Body of pancreas (tissue), 4 donors: ENCODE measurements at regions not wholly inside any gene's neighbourhood (a gene's known extent, or its start where the extent isn't known, plus 50 kb on each side); places are given as distances from the start of the nearest gene placed in this dataset.

Source experiments
- ATAC-seq: fragments of 150-250 bp; one replicate; pipeline ENCODE4 v1.9.1; 2016
- DNase-seq, 4 donors: peaks; one replicate each; pipeline ENCODE4 v3.0.0-alpha.2; 2019
- H3K27ac ChIP-seq, 4 donors: fragments of 200-600 bp; sonication (generic); 1 replicate in 3 of 4; 2 replicates in 1 of 4; pipeline versions ENCODE4 v1.5.1 to v1.6.1; 2016 to 2019; ENCODE audit warnings: mild to moderate bottlenecking in 1 of 4, mixed read lengths in 1 of 4, moderate library complexity in 1 of 4
- H3K27me3 ChIP-seq, 2 donors: fragments of 200-600 bp; sonication (generic); one replicate each; pipeline ENCODE4 v1.6.0; 2016; ENCODE audit warnings: mild to moderate bottlenecking in 1 of 2
- H3K36me3 ChIP-seq, 2 donors: fragments of 200-600 bp; sonication (generic); replicated peaks in 1 of 2; 2 replicates each; pipeline ENCODE4 v1.5.1; 2016; ENCODE audit warnings: low read depth in 2 of 2; ENCODE audit not compliant: insufficient read depth in 1 of 2
- H3K4me1 ChIP-seq: fragments of 200-600 bp; sonication (generic); one replicate; pipeline ENCODE4 v1.6.0; 2016
- H3K4me3 ChIP-seq, 2 donors: fragments of 200-600 bp; sonication (generic); 1 replicate in 1 of 2; 2 replicates in 1 of 2; pipeline ENCODE4 v1.5.1; 2016 to 2019
- H3K9me3 ChIP-seq, 3 donors: fragments of 200-600 bp; sonication (generic); 1 replicate in 2 of 3; 2 replicates in 1 of 3; pipeline ENCODE4 v1.5.1; 2016
- POLR2A ChIP-seq, 3 donors: fragments of 450-650 bp; IDR thresholded peaks; one replicate each; pipeline ENCODE4 v1.6.1; 2016; ENCODE audit warnings: antibody characterized with exemption in 3 of 3, mild to moderate bottlenecking in 2 of 3
- WGBS, 2 donors: methylation state at CpG; one replicate each; pipeline ENCODE4 v1.1.5; 2017; 5-methylcytosine and 5-hydroxymethylcytosine counted together
- intact Hi-C: fragments of 100-400 bp; cut with DNase I; formaldehyde crosslinking; loops from one replicate; pipeline ENCODE4 v1.15.1; 2023
- TF ChIP-seq, protein P1 (sequence below), 7 experiments: fragments of 450-650 bp in 4 of 7; fragments of 200-600 bp in 3 of 7; sonication (generic) in 3 of 7; IDR thresholded peaks; one replicate each; pipeline ENCODE4 v1.5.1; 2016 to 2019; ENCODE audit warnings: antibody characterized with exemption in 7 of 7

DNA sequence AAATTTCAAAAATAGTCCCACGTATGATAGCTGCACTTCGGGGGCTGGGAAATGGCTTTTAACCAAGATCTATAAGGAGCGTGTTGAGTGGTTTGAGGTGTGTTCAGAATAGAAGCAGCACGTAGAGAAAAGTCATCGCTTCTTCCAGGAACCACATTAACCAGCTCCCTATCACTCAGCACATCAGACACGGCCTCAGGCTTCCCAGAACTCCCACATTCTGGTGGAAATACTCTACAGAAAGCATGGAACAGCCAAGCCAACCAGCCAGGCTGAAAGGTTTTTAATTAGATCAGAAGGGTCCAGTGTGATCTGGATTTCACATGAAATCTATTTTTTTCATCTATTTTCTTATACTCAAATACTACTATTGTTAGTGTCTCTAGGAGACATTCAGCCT is 231.5 kb upstream of the NRP1 start:
- Histone ChIP-seq H3K36me3 (no peaks in the 10 kb centered on the region), H3K27me3 (no peaks in the 10 kb centered on the region), H3K27ac (no peak overlapping the region), H3K4me3 (no peak overlapping the region), H3K9me3 (no peaks in the 10 kb centered on the region), H3K4me1 (no peaks in the 10 kb centered on the region)
- ATAC-seq (no peak), DNase-seq (no peak)
- TF ChIP-seq, protein P1, sequence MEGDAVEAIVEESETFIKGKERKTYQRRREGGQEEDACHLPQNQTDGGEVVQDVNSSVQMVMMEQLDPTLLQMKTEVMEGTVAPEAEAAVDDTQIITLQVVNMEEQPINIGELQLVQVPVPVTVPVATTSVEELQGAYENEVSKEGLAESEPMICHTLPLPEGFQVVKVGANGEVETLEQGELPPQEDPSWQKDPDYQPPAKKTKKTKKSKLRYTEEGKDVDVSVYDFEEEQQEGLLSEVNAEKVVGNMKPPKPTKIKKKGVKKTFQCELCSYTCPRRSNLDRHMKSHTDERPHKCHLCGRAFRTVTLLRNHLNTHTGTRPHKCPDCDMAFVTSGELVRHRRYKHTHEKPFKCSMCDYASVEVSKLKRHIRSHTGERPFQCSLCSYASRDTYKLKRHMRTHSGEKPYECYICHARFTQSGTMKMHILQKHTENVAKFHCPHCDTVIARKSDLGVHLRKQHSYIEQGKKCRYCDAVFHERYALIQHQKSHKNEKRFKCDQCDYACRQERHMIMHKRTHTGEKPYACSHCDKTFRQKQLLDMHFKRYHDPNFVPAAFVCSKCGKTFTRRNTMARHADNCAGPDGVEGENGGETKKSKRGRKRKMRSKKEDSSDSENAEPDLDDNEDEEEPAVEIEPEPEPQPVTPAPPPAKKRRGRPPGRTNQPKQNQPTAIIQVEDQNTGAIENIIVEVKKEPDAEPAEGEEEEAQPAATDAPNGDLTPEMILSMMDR (IDR thresholded peaks at IDR 0.05), result no peak
- TF ChIP-seq POLR2A (IDR thresholded peaks at IDR 0.05), result no peak
- intact Hi-C loops, result no loop called here
- WGBS, 2 donors, result 83 to 88% methylated on average over 6 of the region's 6 CpGs

DNA sequence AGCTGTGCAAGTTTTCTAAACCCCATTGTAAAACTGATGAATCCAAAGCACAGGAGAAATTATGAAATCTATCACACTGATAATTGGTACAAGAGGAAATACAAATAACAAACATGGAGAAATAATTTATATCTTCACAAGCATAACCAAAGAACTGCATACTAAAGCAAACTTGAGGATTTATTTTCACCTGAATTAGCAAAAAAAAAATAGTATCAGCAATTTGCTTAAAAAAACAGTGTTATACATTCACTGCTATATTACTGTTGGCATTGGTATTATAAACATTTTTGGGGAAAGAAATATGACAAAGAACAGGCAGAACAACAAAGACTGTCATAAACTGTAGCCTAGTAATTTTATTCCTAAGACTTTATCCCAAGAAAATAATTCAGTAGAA is 230.8 kb upstream of the NRP1 start:
- intact Hi-C loops, result no loop called here
- DNase-seq (no peak), ATAC-seq (no peak)
- Histone ChIP-seq H3K9me3 (no peaks in the 10 kb centered on the region), H3K4me1 (no peaks in the 10 kb centered on the region), H3K4me3 (no peak overlapping the region), H3K27ac (no peak overlapping the region), H3K27me3 (no peaks in the 10 kb centered on the region), H3K36me3 (no peaks in the 10 kb centered on the region)
- TF ChIP-seq POLR2A (IDR thresholded peaks at IDR 0.05), result no peak

- H3K9me3 ChIP-seq, result no peaks in the 10 kb centered on the region
- ATAC-seq (no peak), DNase-seq (no peak)
- H3K4me3 ChIP-seq, result no peak overlapping the region
- intact Hi-C loops, result no loop called here
- no peaks in the 10 kb centered on the region for H3K36me3 ChIP-seq
- no peaks in the 10 kb centered on the region for H3K27me3 ChIP-seq
- no peaks in the 10 kb centered on the region for H3K4me1 ChIP-seq
- TF ChIP-seq, protein P1 (IDR thresholded peaks at IDR 0.05), result no peak
- no peak for TF ChIP-seq POLR2A (IDR thresholded peaks at IDR 0.05)
- WGBS, 2 donors, result 81 to 82% methylated on average over 4 of the region's 4 CpGs
- H3K27ac ChIP-seq, result no peak overlapping the region
Observed at GRCh38 chr10:33559105-33559504, 224.6 kb upstream of the NRP1 start.

- ATAC-seq, result no peak
- Histone ChIP-seq H3K4me1 (no peaks in the 10 kb centered on the region), H3K9me3 (no peaks in the 10 kb centered on the region), H3K27ac (no peak overlapping the region), H3K36me3 (no peaks in the 10 kb centered on the region), H3K27me3 (no peaks in the 10 kb centered on the region), H3K4me3 (no peak overlapping the region)
- 57 to 75% methylated on average over 1 of the region's 1 CpG for WGBS, 2 donors
- TF ChIP-seq, protein P1 (IDR thresholded peaks at IDR 0.05), result no peak
- TF ChIP-seq POLR2A (IDR thresholded peaks at IDR 0.05), result no peak
- intact Hi-C loops, result no loop called here
- no peak for DNase-seq
Observed at GRCh38 chr10:33557313-33557712, 222.8 kb upstream of the NRP1 start.

- DNase-seq, result no peak
- 43 to 51% methylated on average over 11 of the region's 11 CpGs for WGBS, 2 donors
- Histone ChIP-seq H3K9me3 (no peaks in the 10 kb centered on the region), H3K4me1 (no peaks in the 10 kb centered on the region), H3K27ac (no peak overlapping the region), H3K4me3 (no peak overlapping the region), H3K36me3 (no peaks in the 10 kb centered on the region), H3K27me3 (no peaks in the 10 kb centered on the region)
- ATAC-seq, result no peak
- TF ChIP-seq, protein P1 (IDR thresholded peaks at IDR 0.05), result no peak
- no peak for TF ChIP-seq POLR2A (IDR thresholded peaks at IDR 0.05)
- intact Hi-C loops, result no loop called here
Observed at GRCh38 chr10:33556620-33557019, 222.2 kb upstream of the NRP1 start.
